Testis (tissue), 2 donors: ENCODE measurements at regions not wholly inside any gene's neighbourhood (a gene's known extent, or its start where the extent isn't known, plus 50 kb on each side); places are given as distances from the start of the nearest gene placed in this dataset.
A peak's percentile ranks its signal among the peaks of the same experiment; 100 is the strongest.
"Not testable (repeated sequence)": the region's sequence is repeated elsewhere in the genome, so short reads cannot be mapped to it uniquely, and the experiment has no call there.

Source experiments
- DNase-seq: peaks from one replicate; pipeline ENCODE4 v3.0.0-alpha.2; 2019
- H3K27ac ChIP-seq, 2 donors: fragments of 200-600 bp; sonication (generic); one replicate each; pipeline ENCODE4 v1.5.1; 2019
- H3K27me3 ChIP-seq: fragments of 200-600 bp; sonication (generic); one replicate; pipeline ENCODE4 v1.5.1; 2019
- H3K36me3 ChIP-seq: fragments of 200-600 bp; sonication (generic); one replicate; pipeline ENCODE4 v1.5.1; 2017; ENCODE audit warnings: low read depth; ENCODE audit errors: missing control alignments
- H3K4me1 ChIP-seq: fragments of 200-600 bp; sonication (generic); one replicate; pipeline ENCODE4 v1.5.1; 2019
- H3K4me3 ChIP-seq, 2 donors: fragments of 200-600 bp; sonication (generic); one replicate each; pipeline ENCODE4 v1.5.1; 2017 to 2019
- H3K9me3 ChIP-seq: fragments of 200-600 bp; sonication (generic); one replicate; pipeline ENCODE4 v1.5.1; 2017
- CTCF ChIP-seq, 3 experiments: fragments of 450-650 bp in 2 of 3; fragments of 200-600 bp in 1 of 3; sonication (generic) in 1 of 3; IDR thresholded peaks; one replicate each; pipeline ENCODE4 v1.5.1; 2016 to 2019; ENCODE audit warnings: antibody characterized with exemption in 3 of 3, mild to moderate bottlenecking in 2 of 3, moderate library complexity in 1 of 3
- POLR2A ChIP-seq: fragments of 450-650 bp; IDR thresholded peaks from one replicate; pipeline ENCODE4 v1.6.1; 2017; ENCODE audit warnings: antibody characterized with exemption, mild to moderate bottlenecking, moderate library complexity
- WGBS, 2 donors: methylation state at CpG; one replicate each; pipeline ENCODE4 v1.1.5; 2018; 5-methylcytosine and 5-hydroxymethylcytosine counted together
- intact Hi-C: fragments of 100-400 bp; cut with DNase I; formaldehyde crosslinking; loops from one replicate; pipeline ENCODE4 v1.15.1; 2023; ENCODE audit warnings: low total_unique reads

- WGBS, 2 donors, result 69 to 89% methylated on average over 1 of the region's 1 CpG
- no peak for DNase-seq
- no peak overlapping the region for H3K4me3 ChIP-seq
- intact Hi-C loops, result no loop called here
- no peaks in the 10 kb centered on the region for H3K36me3 ChIP-seq
- H3K27me3 ChIP-seq, result no peaks in the 10 kb centered on the region
- H3K27ac ChIP-seq, result no peak overlapping the region
- H3K9me3 ChIP-seq, result no peaks in the 10 kb centered on the region
- H3K4me1 ChIP-seq, result no peaks in the 10 kb centered on the region
- TF ChIP-seq CTCF (IDR thresholded peaks at IDR 0.05) (no peak), POLR2A (no peak)
Observed at GRCh38 chr4:162837241-162837640, 329.4 kb downstream of the NAF1 start.

GRCh38 chr4:162836773-162837172 is 329.9 kb downstream of the NAF1 start:
- Histone ChIP-seq H3K27ac (no peak overlapping the region), H3K4me3 (no peak overlapping the region), H3K27me3 (no peaks in the 10 kb centered on the region), H3K9me3 (no peaks in the 10 kb centered on the region), H3K4me1 (no peaks in the 10 kb centered on the region), H3K36me3 (no peaks in the 10 kb centered on the region)
- WGBS, 2 donors, result 45 to 53% methylated on average over 2 of the region's 2 CpGs
- no peak for TF ChIP-seq POLR2A
- no peak for TF ChIP-seq CTCF (IDR thresholded peaks at IDR 0.05)
- intact Hi-C loops, result no loop called here
- no peak for DNase-seq

- H3K9me3 ChIP-seq, intact Hi-C loops, H3K4me3 ChIP-seq, H3K36me3 ChIP-seq, H3K4me1 ChIP-seq, H3K27ac ChIP-seq, H3K27me3 ChIP-seq: not testable (repeated sequence)
- 83 to 90% methylated on average over 6 of the region's 6 CpGs for WGBS, 2 donors
- DNase-seq, result peak; percentile 14
Observed at GRCh38 chr4:162836258-162836657, 330.4 kb downstream of the NAF1 start.

GRCh38 chr4:162830899-162831298 is 335.8 kb downstream of the NAF1 start:
- Histone ChIP-seq H3K36me3 (no peaks in the 10 kb centered on the region), H3K4me1 (no peaks in the 10 kb centered on the region), H3K4me3 (no peak overlapping the region), H3K27me3 (no peaks in the 10 kb centered on the region), H3K27ac (no peak overlapping the region), H3K9me3 (no peaks in the 10 kb centered on the region)
- DNase-seq, result no peak
- WGBS, 2 donors, result 92 to 93% methylated on average over 3 of the region's 3 CpGs
- intact Hi-C loops, result no loop called here
- TF ChIP-seq POLR2A (no peak), CTCF (IDR thresholded peaks at IDR 0.05) (no peak)

GRCh38 chr4:162817374-162817773 is 349.3 kb downstream of the NAF1 start:
- H3K4me1 ChIP-seq, H3K27me3 ChIP-seq, H3K36me3 ChIP-seq, H3K9me3 ChIP-seq, DNase-seq, H3K4me3 ChIP-seq, intact Hi-C loops, H3K27ac ChIP-seq: not testable (repeated sequence)
- WGBS, 2 donors, result 84 to 89% methylated on average over 9 of the region's 9 CpGs

- no peaks in the 10 kb centered on the region for H3K36me3 ChIP-seq
- no peak overlapping the region for H3K4me3 ChIP-seq
- H3K4me1 ChIP-seq, result no peaks in the 10 kb centered on the region
- WGBS, 2 donors, result 85 to 93% methylated on average over 4 of the region's 4 CpGs
- intact Hi-C loops, result no loop called here
- no peak overlapping the region for H3K27ac ChIP-seq
- no peak for DNase-seq
- no peaks in the 10 kb centered on the region for H3K9me3 ChIP-seq
- no peaks in the 10 kb centered on the region for H3K27me3 ChIP-seq
- TF ChIP-seq POLR2A (no peak), CTCF (IDR thresholded peaks at IDR 0.05) (no peak)
Observed at GRCh38 chr4:162804351-162804924, 362.3 kb downstream of the NAF1 start.
